GM19238 (cell line): ENCODE measurements at regions not wholly inside any gene's neighbourhood (a gene's known extent, or its start where the extent isn't known, plus 50 kb on each side); places are given as distances from the start of the nearest gene placed in this dataset.

Experiments used
- DNase-seq: peaks from one replicate; pipeline ENCODE4 v3.0.0; 2011; ENCODE audit warnings: low spot score; ENCODE audit not compliant: insufficient read length

- no peak for DNase-seq
Measured at GRCh38 chr18:41464278-41464677, 490.8 kb upstream of the PIK3C3 start.

- no peak for DNase-seq
Measured at GRCh38 chr18:41462946-41463345, 492.1 kb upstream of the PIK3C3 start.

GRCh38 chr18:41461114-41461513 lies 493.9 kb upstream of the PIK3C3 start:
- DNase-seq = no peak

DNA sequence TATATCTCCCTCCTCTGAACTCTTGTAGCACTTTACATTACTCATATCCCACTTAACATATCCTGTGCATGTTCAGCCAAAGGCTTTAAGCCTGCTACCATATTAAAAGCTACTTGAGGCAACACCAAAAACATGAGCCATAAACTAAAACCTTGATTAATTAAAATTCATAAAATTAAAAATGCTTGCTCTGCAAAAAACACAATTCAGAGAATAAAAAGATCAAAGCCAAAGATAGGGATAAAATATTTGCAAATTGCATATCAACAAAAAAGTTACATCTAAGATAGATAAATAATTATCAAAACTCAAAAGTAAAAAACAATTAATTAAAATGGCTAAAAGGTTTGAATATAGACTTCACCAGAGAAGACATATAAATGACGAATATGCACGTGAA lies 495.4 kb upstream of the PIK3C3 start:
- DNase-seq = no peak

DNA sequence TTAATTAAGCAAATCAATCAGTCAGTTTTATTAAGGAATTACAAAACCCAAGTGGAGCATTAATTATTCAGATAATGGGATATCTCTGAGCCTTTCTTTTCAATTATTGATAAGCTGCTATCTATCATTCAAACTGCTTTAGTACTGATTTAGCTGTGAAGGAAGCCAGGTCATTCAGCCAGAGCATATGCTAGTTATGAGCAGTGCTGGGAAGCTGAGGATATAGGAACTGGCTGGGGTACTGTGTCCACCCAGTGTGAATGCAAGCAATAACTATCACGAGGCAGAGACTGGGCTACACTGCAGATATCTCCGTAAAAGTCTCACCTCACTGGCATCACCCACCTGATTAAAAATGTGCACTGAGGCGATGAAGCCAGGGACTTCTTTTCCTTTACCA lies 496.7 kb upstream of the PIK3C3 start:
- DNase-seq = no peak

DNA sequence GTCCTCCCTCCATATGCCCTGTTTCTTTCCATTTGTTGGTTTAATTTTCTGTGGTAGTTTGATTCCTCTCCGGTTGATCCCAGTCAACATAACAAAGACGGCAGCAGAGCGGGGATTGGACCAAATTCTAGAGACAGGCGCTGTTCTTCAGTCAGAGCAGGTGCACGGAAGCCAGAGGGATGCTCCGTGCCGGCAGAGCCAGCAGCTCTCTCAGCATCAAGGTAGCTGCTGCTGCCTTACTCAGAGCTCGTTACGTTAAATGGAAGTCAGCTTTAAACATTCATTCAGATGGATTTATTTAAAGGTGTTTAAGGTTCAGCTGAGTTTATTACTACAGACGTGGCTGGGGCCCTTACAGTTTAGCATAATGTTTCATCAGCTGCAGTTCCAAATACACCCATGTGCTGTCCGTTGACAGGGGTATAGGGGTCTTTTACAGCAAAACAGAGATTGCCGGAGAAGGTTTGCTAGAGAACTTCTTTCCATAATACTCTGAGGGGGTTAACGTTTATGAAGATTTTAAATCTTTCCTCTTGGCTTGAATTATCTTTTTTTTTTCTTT lies 497.2 kb upstream of the PIK3C3 start:
- DNase-seq = no peak

- DNase-seq = no peak
Measured at GRCh38 chr18:41456831-41457230, 498.2 kb upstream of the PIK3C3 start.

- DNase-seq = no peak
Measured at GRCh38 chr18:41449612-41450011, 505.4 kb upstream of the PIK3C3 start.

DNA sequence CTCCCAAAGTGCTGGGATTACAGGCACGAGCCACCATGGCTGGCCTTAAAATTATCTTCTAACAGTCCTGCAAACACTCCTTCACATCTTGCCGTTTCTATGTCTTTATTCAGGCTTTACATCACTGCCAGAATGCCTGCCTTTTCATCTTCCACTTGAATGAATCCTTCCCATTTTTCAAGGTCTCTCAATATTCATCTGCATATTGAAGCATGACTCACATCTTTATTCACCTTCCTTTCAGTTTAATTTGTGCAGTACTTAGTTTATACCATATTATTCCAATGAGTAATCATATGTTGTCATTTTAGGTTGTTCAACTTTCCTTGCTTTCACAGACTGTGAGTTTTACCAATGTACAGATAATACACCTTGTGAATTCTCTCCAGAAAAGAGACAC lies 510.1 kb upstream of the PIK3C3 start:
- DNase-seq = no peak

DNA sequence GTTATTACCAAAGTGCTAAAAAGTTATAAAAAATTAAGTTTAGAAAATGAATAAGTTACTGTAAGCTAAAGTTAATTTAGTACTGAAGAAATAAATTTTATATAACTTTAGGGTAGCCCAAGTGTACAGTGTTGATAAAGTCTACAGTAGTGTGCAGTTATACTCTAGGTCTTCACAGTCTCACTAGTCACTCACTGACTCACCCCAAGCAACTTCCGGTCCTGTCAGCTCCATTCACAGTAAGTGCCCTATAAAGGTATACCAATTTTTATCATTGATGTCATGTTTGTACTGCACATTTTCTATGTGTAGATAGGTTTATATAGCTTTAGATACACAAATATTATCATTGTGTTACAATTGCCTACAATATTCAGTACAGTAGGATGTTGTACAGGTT lies 518.3 kb upstream of the PIK3C3 start:
- no peak for DNase-seq

GRCh38 chr18:41418598-41418997 lies 536.4 kb upstream of the PIK3C3 start:
- DNase-seq = no peak

GRCh38 chr18:41416044-41416443 lies 539.0 kb upstream of the PIK3C3 start:
- DNase-seq = no peak

- DNase-seq = no peak
Measured at GRCh38 chr18:41410006-41410405, 545.0 kb upstream of the PIK3C3 start.

DNA sequence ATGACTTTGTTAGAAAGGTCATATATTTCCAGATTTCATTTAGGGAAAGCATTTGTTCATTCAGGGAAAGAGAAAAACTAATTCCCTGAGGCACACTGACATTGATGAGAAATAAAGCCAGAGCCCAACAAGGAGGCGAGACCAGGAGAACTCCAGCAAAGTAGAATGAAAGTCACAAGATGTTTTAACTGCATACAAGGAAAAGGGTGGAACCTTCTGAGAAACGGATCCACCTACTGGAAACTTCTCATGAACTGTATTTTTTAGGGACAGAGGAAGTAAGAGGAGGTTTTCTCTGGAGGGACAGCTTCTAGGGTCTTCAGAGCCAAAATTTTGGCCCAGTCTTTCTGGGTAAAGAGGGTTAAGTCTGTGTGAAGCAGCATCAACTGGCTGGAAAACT lies 548.2 kb upstream of the PIK3C3 start:
- DNase-seq = no peak

DNA sequence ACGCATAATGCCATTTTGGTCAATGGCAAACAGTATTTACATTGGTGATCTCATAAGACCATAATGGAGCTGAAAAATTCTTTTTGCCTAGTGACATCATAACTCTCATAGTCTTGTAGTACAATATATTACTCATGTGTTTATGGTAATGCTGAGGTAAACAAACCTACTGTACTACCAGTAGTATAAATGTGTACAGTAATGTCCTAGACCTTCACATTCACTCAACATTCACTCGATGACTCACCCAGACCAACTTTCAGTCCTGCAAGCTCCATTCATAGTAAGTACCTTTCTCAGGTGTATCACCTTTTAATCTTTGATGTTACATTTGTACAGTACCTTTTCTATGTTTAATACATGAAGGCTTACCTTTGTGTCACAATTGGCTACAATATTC lies 558.2 kb upstream of the PIK3C3 start:
- DNase-seq = no peak

GRCh38 chr18:41396211-41396610 lies 558.8 kb upstream of the PIK3C3 start:
- DNase-seq = no peak

GRCh38 chr18:41395695-41396094 lies 559.3 kb upstream of the PIK3C3 start:
- DNase-seq = no peak

GRCh38 chr18:41391616-41392595 lies 563.1 kb upstream of the PIK3C3 start:
- DNase-seq = no peak

DNA sequence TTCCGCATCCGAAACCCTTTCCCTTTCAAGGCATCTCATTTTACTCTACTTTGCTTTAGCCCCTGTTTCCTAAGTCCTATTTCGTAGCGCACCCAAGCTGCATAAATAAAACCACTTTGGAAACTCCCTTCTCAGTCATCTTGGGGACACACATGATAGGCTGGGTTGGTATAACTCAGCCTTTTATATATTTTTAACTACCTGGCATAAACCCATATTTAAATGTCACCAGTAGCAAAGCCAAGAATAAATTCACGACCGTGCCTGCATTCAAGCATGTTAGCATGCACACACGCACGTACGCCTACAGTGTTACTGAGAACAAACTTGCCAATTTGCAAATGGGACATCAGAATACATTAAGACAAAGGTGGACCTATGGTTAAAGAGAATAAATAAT lies 564.7 kb upstream of the PIK3C3 start:
- no peak for DNase-seq

DNA sequence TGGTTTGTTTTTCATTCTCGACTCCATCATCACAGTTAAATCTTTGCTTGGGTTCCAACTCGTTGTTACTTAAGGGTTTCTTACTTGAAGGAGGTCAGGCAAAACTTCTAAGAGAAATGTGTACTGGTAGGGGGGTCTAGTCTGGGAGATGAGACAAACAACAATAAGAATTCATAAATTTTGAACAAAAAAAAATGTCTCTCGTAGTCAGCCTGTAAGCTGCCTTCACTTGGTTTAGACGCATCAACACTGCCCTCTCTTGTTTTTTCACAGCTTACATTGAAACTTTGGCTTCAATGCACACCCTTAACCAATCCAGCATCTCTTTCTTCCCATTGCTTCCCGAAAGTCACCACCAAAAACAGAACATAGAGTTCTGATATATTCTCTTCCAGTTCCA lies 576.4 kb upstream of the PIK3C3 start:
- DNase-seq = no peak

DNA sequence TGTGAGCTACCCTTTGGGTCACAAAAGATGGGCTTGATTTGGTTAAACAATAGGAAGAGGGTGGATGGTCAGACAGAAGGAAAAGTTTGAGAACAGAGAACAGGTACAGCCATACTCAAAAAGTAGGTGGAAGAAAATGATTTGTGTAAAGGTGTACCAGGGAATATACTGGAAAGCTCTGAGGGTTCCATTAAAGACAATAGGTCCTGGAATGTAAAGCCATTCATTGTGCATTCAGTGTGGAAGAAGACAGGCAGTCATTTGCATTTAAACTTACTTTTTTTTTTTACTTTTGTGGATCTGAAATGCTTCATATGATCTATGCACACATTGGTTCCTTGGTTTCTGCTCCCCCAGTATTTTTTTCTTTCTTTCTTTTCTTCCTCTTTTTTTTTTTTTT lies 581.4 kb upstream of the PIK3C3 start:
- no peak for DNase-seq

- DNase-seq = no peak
Measured at GRCh38 chr18:41372046-41372665, 582.9 kb upstream of the PIK3C3 start.
